Activated CD4-positive, alpha-beta T cell treated with anti-CD3 and anti-CD28 coated beads, Interleukin-10, Interleukin-2, amounts not matched to agents 100 ng/mL and 50 ng/mL, durations not matched to agents 16 hours and 8 hours (primary cell): ENCODE measurements at regions not wholly inside any gene's neighbourhood (a gene's known extent, or its start where the extent isn't known, plus 50 kb on each side); places are given as distances from the start of the nearest gene placed in this dataset.

ENCODE experiments used
- DNase-seq: peaks from one replicate; pipeline ENCODE4 v3.0.0-alpha.2; 2020

DNA sequence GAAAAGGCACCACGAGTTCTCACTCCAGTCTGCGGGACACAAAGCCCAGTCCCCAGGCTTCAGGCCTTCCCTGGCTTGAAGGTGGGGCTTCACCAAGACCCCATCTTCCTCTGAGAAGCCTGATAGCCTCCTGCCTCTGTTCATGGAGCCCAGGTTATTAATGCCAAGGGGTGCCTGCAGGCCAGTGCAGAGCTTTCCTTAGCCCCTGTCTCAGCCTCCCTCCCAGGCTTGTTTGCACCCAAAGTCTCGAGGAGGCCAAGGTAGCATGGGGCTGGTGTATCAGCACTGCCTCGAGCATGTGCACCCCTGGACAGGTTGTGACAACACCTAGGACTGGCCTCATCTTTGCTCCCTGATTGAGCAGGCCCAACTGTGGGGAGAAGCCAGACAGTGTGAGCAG is 108.1 kb upstream of the PCDH15 start:
- DNase-seq, result no peak

DNA sequence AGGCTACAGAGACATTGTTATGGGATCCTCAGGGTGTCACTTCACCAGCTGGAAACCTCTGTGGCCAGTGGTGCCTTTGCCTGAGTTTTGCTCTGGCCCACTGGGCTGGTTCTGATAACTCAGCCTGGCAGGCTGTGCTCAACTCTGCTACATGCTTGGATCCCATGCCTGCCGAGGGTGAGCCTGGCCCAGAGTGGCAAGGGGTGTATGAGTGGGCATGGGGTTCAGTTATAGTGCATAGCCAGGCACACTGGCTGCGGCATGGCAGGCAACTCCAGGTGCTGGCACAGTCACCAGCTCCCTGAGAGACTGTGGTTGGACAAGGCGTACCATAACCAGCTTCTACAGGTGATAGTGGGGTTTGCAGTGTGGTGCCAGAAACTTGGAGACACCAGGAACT is 107.0 kb upstream of the PCDH15 start:
- no peak for DNase-seq

DNA sequence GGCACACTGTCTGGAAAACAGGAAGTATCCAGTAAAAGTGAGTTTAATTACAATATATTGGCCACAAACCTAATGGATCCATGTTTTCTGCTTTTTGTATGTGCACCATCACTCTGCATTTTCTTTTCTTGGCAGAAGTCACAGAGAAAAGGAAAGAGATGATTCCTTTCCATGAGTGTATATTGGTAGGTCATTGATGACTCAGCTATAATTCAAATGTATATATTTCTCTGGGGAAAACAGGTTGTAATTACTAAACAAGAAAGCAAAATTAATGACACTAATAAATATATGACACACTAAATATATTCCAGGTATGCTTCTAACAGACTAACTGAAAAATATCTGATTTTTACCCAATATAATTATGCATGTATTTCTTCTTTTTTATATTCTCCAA is 105.9 kb upstream of the PCDH15 start:
- DNase-seq, result no peak

DNA sequence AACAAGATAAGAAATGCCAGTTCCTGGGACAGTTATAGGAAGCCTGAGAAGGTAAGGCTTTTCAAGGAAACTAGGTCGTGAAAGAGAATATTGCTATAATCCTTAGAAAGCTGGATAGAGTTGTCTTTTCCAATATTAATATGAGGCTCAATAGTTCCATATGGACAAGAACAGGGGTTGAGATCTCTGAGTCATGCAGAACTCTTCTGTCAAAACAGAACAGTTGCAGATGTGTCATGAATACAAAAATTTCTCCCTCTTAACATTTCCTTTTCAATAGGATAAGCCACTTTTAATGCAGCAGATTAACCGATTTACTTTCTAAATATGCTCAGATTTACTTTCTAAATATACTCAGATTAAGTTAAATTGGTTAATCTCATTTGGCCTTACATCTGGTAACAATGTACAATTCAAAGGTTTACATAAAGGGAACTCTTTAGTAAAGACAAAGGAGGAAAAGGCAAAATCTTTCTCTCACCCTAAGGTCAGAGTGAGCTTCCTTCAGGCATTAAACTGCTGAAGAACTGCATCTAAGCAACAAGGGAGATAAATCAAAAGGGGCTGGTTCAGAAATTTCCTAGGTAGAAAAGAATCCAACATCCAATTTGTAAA is 104.7 kb upstream of the PCDH15 start:
- no peak for DNase-seq

DNA sequence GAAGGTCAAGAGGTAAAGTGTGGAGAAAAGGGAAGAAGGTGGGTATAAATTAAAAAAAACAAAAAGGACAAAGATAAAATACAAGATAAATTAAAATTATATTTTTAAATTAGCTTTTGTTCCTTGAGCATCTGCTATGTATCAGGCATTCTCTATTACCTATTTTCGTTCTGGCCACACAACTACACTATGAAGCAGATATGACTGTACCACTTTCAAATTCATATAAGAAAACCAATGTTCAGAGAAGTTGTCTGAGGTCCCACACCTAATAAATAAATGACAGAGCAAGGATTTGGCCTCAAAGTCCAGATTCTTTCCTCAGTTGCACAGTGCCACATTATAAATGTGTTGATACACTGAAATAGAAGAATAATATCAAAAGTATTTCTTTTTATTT is 103.8 kb upstream of the PCDH15 start:
- DNase-seq, result no peak

DNA sequence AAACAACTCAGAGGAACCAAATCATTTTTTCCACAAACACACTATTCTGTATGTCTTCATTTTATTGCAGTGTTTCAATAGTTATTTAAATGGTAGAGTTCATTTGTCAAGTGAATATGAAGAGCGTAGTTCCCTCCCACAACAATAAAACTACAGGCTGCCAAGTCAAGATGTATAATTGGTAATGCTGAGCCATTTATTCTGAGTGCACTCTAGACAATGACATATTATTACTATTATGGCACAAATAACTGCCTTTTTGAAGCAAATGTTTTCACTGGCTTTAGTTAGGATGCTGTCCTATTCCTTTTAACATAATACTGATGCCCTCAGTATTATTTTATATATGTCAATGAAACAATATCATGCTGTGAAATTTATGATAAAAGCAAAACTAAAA is 102.7 kb upstream of the PCDH15 start:
- no peak for DNase-seq

DNA sequence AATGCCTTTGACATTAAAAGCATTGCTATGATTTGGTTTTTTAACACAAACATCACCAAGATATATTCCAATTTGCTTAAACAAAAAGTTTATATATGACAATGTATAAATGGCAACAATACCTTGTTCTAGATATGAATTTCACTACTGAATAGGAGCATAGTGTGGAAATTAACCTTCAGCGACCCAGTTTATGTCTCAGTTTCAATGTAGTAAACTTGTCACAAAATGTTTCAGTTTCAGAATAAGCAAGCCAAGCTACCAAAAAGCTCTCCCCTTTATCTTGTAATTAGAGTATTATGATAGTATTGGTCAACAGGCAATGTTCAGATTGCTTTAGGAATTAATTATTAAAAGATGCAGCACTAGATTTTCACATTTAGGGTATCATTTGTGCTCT is 99.6 kb upstream of the PCDH15 start:
- no peak for DNase-seq

DNA sequence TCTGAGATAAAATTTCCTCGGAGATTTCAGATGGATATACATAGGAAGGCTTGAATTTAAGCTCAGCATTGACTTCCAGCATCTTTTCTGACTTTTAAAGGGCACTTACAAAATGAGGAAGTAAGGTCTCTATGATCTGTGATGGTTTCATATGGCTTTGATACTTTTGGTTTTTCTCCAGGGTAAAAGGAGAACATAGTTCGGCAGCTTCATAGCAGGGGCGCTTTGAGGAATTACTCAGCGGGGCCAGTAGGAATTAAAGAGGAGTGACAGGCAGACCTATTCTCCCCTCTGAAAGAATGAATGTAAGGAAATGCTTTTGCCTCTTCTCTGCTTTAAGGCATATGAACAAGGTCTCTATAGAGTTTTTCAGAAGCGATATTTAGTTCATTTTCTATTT is 80.0 kb upstream of the PCDH15 start:
- no peak for DNase-seq

DNA sequence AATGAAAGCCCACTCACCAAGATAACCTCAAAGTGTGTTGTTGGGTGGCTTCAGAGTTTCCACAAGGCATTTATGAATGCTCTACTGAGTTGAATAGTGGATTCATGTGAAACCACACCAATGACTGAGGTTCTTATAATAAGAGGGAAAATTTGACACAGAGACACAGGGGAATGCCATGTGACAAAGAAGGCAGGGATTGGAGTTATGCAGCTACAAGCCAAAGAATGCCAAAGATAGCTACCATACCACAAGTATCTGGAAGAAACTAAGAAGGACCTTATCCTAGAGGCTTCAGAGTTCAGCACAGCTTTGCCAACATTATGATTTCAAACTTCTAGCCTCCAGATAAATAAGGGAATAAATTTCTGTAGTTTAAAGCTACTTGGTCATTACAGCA is 68.0 kb upstream of the PCDH15 start:
- DNase-seq, result no peak

DNA sequence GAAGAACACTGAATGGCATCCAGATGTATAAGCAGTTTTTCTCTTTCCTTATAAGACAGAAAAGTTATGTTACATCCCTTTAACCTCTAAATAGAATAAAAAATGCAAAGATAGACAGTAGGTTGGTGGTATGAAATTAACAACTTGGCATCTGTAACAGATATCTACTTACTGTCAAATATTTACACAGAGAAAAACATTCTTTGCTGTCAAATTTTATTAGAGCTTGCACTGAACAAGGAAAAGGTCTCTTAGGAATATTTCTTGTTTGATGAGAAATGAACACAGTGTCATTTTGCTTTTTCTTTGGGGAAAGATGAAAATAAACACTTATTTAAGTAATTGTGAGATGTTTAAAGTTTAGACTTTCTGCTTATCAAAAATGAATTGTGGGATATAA is 65.6 kb upstream of the PCDH15 start:
- no peak for DNase-seq

DNA sequence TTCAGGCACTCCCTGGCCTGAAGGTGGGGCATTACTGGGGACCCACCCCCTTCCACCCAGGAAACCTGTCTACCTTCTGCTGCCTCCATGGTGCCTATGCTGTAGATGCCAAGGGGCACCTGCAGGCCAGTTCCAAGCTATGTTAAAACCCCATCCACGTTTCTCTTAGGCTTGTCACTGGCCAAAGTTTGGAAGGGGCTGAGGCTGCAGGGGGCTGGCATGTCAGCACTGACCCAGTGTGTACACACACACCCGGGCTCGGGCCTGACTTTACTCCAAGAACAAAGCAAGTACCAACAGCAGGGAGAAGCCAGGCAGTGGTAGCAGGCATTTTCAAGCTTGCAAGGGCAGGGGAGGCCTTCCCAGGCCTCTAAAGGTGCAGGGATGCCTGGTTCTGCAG is 53.8 kb upstream of the PCDH15 start:
- no peak for DNase-seq

DNA sequence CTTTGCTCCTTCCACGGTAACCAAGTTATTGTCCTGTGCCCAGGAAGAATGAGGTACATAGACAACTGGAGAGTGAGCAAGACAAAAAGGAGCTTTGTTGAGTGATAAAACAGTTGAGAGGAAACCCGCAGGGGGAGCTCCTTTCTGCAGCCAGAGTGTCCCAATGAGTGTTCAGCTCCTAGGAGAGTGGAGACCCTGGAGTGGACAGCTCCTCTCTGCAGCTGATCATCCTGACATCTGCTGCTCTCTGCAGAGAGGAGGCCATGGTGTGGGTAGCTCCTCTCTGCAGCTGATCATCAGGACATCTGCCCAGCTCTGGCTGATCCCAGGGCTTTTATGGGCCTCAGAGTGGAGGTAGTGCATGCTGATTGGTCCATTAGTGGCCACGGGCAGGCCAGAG is 53.4 kb upstream of the PCDH15 start:
- no peak for DNase-seq

DNA sequence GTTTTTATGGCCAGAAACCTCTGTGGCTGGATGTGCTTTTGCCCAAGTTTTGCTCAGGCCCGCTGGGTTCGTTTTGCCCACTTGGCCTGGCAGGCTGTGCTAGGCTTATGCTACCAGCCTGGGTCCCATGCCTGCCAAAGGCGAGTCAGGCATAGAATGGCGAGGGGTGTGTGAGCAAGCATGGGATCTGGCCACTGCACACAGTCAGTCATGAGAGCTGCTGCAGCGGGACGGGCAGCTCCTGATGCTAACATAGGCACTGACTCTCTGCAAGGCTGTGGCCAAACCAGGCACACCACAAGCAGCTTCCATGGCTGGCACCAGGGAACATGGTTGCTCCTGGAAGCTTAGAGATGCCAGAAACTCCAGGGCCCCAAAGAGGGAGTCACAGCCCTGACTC is 52.9 kb upstream of the PCDH15 start:
- no peak for DNase-seq
